ENCODE measurements at regions not wholly inside any gene's neighbourhood (a gene's known extent, or its start where the extent isn't known, plus 50 kb on each side); places are given as distances from the start of the nearest gene placed in this dataset.

- no peak for DNase-seq
These were observed 78.4 kb upstream of the KRR1 start for GRCh38 chr12:75589801-75590200.

DNA sequence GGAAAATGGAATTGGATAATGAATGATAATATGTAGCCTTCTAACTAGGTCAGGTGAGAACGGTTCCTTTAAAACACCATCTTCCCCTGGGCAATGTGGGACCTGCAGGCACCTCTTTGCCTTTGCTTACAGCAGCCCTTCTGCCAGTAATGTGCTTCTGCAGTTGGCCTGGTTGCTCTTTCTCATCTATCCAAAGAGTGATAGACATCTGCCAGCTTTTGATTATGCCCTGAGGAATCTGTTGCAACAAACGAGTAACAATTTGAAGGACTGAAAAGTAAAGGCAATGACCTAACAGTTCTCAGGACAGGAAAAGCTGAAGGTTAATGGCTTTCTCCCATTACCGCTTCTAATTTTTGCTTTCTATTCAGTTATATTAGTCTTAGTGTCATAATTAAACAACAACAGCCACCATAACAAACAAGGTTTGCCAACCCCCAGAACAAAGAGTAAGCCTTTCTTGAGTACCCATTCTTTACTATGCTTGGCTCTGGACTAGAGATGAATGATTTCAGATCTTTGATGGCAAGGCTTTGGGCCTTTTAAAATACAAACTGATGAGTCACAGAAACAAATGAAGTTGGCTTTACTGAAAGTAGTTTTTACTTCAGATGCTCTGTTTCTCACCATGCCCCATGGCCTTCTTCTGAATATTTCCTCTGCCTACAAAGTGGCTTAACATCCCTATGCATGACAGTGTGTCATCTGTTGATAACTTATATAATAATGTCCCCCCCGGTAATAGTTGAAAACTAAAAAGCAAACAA, 76.1 kb upstream of the KRR1 start:
- no peak for DNase-seq

DNA sequence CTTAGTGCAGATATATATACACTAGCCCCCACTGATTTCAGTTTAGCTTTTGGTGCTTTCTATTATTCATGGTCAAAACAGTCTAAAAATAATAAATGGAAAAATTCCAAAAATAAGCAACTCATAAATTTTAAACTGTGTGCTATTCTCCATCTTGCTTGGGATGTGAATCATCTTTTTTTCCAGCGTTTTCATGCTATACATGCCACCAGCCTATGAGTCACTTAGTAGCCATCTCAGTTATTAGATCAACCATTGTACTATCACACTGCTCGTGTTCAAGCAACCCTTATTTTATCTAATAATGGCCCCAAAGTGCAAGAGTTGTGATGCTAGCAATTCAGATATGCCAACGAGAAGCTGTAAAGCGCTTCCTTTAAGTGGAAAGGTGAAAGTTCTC, 73.9 kb upstream of the KRR1 start:
- no peak for DNase-seq

GRCh38 chr12:75583355-75583754, 71.9 kb upstream of the KRR1 start:
- DNase-seq, result no peak

DNA sequence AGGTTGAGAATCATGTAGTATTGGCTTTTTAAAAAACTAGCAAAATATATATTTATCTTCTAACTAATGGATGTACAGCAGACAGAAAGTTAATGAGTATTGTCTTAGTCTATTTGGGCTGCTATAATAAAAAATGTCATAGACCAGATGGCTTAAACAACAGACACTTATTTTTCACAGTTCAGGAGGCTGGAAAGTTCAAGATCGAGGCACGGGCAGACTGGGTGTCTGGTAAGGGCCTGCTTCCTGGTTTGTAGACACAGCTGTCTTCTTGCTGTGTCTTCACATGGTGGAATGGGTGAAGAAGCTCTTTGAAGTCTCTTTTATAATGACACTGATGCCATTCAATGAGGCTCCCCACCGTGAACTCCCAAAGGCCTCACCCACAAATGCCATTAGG, 70.1 kb upstream of the KRR1 start:
- no peak for DNase-seq

GRCh38 chr12:75579552-75579951, 68.1 kb upstream of the KRR1 start:
- DNase-seq, result no peak

GRCh38 chr12:75578546-75578945, 67.1 kb upstream of the KRR1 start:
- no peak for DNase-seq

DNA sequence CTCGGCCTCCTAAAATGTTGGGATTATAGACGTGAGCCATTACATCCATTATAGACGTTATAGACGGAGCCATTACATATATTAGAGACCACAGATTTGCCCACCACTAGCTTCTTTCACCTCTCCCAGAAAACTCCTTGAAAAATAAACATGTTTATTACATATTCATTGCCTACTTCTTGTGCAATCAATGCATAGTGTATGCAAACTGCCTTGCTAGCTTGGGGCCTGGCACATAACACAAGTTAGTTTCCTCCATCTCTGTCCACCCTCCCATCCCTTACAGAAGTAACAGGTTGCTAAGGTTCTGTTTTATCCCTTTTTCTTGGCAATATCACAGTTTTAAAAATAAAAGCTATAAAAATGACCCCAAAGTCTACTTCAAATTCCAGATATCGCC, 66.4 kb upstream of the KRR1 start:
- no peak for DNase-seq

DNA sequence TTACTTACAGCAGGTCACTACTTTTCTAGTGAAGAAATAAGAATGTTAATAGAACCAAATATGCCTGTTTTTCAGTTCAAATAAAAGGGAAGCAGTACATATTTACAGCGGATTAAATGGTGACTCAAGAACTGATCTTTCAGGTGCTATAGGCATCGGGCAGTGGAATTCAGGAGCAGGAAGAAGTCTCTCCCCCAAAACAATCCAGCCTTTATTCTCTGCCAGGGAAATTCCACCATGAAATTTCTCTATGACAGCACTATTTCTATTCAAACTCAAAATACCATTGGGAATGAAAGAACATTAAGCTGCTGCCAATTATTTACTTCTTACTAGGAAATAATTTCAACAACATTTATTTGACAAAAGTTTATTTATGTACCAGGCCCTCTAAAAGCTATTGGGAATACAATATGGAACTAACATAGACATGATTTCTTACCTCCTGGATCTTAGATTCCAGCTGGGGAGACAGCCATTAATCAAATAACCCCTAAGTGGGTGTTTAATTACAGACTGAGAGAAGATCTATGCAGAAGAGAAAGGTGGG, 60.3 kb upstream of the KRR1 start:
- DNase-seq, result no peak

DNA sequence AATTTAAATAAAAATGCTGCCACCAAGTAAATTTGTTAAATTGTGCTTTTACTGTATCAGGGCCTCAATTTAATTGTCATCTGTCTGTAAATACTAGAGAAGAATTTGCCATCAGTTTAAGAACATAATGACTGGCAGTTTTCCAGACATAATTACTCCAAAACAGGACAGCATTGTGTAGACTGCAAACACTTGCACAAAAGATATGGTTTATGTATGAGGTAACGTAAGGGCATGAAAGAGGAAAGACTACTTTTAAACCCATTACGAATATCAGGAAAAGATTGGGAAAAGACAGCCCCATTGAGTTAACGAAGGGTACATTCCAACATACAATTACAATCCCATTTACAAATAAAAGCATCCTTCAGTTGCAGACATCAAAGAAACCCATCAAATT, 59.8 kb upstream of the KRR1 start:
- no peak for DNase-seq

GRCh38 chr12:75568801-75569200, 57.4 kb upstream of the KRR1 start:
- DNase-seq, result no peak

DNA sequence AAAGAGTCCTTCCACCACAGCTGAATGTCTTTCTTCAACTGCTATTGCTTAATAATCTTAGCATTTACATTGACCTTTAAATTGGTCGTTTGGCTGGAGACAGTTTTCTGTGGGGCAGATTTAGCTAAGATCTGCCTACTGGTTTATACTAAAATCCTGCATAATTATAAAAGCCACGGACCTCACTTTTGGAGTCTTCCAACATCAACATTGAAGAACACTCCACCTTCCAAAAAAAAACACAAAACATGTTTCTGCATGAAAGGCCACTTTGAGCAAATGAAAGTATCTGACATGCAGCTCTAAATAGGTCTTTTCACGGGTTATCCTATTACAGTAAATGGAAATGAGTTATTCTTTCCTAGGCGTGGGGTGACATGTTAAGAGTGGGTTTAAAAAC, 57.0 kb upstream of the KRR1 start:
- DNase-seq, result no peak

GRCh38 chr12:75565795-75566194, 54.4 kb upstream of the KRR1 start:
- DNase-seq, result no peak

DNA sequence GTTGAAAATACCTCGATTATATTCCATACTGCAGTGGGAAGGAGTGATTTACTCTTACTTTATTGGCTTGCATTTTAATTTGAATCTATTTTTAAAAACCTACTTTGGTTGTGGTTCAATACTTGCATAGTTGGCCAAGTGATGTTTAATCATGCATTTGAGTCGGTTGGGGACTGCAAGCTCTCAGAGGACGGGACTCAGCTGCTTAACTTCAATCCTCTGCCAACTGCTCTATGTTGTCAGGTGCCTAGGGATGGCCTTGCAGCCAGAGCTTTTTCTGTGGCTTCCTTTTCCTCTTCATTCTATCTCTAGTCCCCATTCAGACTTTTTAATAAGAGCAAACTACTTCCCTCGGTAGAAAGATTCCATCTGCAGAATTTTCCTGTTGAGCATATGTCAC, 53.4 kb upstream of the KRR1 start:
- DNase-seq, result no peak

- no peak for DNase-seq
These were observed 53.0 kb upstream of the KRR1 start for GRCh38 chr12:75564398-75564797.

GRCh38 chr12:75563351-75563750, 51.9 kb upstream of the KRR1 start:
- no peak for DNase-seq

GRCh38 chr12:75561921-75562320, 50.5 kb upstream of the KRR1 start:
- DNase-seq, result no peak
